ENCODE measurements at regions not wholly inside any gene's neighbourhood (a gene's known extent, or its start where the extent isn't known, plus 50 kb on each side); places are given as distances from the start of the nearest gene placed in this dataset.

DNA sequence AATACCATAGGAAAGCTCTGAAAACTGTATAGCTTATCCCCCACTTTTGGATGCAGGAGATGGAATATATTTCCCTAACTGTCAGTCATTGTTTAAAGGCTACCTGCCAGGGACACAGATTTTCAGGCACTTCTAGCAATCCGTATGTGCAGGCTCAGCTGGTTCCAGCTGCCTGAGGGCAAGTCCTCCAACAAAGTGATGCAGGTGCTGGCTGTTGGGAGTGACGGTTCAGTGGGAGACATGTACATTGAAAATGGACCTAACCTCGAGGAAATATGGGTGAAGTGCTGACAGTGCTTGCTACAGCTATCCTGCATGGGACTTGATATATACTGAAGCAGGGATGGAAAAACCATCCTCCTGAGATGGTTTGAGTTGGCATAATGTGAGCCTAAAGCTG, 153.1 kb upstream of the GAP43 start:
- no peak overlapping the region for H3K27ac Mint-ChIP-seq
- no peaks in the 10 kb centered on the region for H3K27me3 Mint-ChIP-seq (ENCODE audit: low read depth)
- CTCF ChIA-PET = no interaction called here
- no peaks in the 10 kb centered on the region for H3K9me3 Mint-ChIP-seq
- DNase-seq = no peak
- H3K4me3 Mint-ChIP-seq = no peak overlapping the region
- no peaks in the 10 kb centered on the region for H3K36me3 Mint-ChIP-seq (ENCODE audit: low read depth)
- H3K4me1 Mint-ChIP-seq (ENCODE audit: low read depth) = no peaks in the 10 kb centered on the region
- intact Hi-C loops (cut with micrococcal nuclease) = no loop called here

DNA sequence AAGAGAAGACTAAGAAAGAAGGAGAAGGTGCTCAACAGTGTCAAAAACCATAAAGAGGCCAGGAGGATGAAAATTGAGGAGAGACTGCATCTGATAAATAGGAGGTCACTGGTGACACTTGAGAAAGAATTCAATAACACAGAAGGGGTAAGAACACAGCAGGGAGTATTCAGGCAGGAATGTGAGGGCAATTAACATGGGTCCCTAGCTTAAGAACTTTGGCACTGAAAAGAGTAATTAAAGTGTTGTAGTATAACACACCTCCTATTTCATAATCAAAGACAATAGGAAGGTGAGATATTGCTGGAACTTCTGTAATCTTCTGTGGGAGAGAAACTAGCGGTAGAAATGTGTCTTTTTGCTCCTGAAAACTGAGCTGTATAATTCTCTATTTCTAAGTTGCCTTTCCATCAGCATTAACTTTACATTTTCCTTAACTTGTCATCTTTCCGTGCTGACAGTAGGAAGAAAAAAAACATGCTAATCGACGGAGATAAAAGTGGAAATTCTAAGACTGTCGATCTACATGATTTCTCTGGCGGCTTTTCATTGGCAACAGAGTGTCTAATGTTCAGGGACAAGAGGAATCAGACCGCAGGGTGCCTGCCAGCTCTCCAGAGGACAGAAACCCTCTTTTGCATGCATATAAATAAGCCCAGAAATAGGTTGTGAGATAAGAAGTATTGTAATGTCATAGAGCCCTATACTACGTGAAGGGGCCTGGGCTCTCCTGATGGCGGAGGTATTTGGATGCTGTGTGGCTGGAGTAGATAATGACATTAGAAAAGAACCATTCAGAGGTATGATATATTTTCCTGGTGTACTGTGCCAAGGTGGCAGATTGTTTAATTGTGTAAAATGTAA, 147.9 kb upstream of the GAP43 start:
- no peaks in the 10 kb centered on the region for H3K36me3 Mint-ChIP-seq (ENCODE audit: low read depth)
- CTCF ChIA-PET = no interaction called here
- no peaks in the 10 kb centered on the region for H3K9me3 Mint-ChIP-seq
- no peak overlapping the region for H3K4me3 Mint-ChIP-seq
- peaks cover 3% of the 10 kb centered on the region for H3K27me3 Mint-ChIP-seq (ENCODE audit: low read depth)
- DNase-seq = no peak
- H3K4me1 Mint-ChIP-seq (ENCODE audit: low read depth) = no peaks in the 10 kb centered on the region
- no peak overlapping the region for H3K27ac Mint-ChIP-seq
- intact Hi-C loops (cut with micrococcal nuclease) = no loop called here

DNA sequence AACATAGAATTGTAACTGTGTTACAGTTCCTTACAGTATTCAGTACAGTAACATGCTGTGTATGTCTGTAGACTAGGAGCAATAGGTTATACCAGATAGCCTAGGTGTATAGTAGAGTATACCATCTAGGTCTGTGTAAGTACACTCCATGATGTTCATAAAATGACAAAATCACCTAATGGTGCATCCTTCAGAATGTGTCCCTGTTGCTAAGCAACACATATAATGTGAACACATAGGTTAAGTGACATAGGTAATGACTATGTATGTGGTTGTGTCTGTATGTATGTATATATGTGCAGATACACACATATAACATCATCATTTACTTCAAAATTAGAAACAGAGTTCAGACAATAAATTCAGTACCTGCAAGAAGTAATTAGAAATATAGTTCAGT, 146.8 kb upstream of the GAP43 start:
- Mint-ChIP-seq H3K4me1 (ENCODE audit: low read depth) (no peaks in the 10 kb centered on the region), H3K36me3 (ENCODE audit: low read depth) (no peaks in the 10 kb centered on the region), H3K9me3 (no peaks in the 10 kb centered on the region), H3K27ac (no peak overlapping the region), H3K27me3 (ENCODE audit: low read depth) (peaks cover 5% of the 10 kb centered on the region), H3K4me3 (no peak overlapping the region)
- intact Hi-C loops (cut with micrococcal nuclease) = no loop called here
- DNase-seq = no peak
- CTCF ChIA-PET = no interaction called here

DNA sequence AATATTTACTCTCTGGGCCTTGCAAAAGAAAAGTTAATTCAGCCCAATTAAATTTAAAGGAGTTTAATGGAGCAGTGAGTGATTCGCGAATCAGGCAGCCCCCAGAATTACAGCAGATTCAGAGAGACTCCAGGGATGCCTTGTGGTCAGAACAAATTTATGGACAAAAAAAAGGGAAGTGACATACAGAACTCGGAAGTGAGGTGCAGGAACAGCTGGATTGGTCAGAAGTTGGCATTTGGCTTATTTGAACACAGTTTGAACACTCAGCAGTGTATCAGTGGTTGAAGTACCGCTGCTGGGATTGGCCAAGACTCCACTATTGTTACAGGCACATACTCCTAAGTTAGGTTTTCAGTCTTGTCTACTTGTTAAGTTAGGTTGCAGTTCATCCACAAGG, 145.0 kb upstream of the GAP43 start:
- Mint-ChIP-seq H3K36me3 (ENCODE audit: low read depth) (no peaks in the 10 kb centered on the region), H3K27ac (no peak overlapping the region), H3K27me3 (ENCODE audit: low read depth) (peaks cover 8% of the 10 kb centered on the region), H3K9me3 (peaks cover 6% of the 10 kb centered on the region), H3K4me1 (ENCODE audit: low read depth) (no peaks in the 10 kb centered on the region), H3K4me3 (no peak overlapping the region)
- CTCF ChIA-PET = no interaction called here
- no peak for DNase-seq
- intact Hi-C loops (cut with micrococcal nuclease) = no loop called here

DNA sequence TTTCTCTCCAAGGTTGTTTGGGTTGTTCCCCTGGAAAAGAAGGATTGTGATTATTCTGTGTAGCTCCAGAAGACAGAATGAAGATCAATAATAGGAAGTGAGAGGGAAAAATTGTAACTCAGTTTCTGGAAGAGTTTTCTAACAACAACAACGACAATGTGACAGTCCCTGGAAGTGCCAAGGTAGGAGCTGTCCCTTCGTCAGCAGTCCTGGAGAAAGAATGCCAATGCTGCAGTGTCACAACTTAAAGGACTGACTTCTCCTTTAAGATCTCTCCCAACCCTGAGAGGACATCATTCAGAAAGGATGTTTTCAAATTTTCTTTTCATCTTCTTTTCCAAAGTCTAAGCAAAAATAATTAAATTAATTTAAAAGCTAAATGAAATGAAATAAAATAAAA, 136.4 kb upstream of the GAP43 start:
- no peak for DNase-seq
- Mint-ChIP-seq H3K4me3 (no peak overlapping the region), H3K9me3 (peaks cover 3% of the 10 kb centered on the region), H3K4me1 (ENCODE audit: low read depth) (no peaks in the 10 kb centered on the region), H3K27me3 (ENCODE audit: low read depth) (peaks cover 8% of the 10 kb centered on the region), H3K36me3 (ENCODE audit: low read depth) (no peaks in the 10 kb centered on the region), H3K27ac (no peak overlapping the region)
- intact Hi-C loops (cut with micrococcal nuclease) = no loop called here
- CTCF ChIA-PET = no interaction called here

DNA sequence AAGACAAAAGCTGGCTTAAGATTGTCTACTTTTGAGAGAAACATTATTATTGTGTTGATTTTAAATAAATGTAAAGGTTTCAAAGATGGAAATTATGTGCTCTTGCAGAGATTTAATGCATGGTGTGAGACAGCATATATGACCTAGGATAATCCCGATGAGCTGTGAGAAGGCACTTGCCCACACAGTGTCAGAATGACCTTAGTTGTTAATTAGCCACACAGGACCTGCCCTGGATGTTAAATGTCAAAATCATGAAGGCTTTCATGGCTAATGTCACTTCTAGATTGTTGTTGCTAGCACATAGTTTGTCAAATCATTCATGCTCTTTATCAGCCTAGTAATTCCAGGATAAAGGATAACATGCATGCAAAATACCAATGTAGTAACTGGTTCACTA, 135.3 kb upstream of the GAP43 start:
- Mint-ChIP-seq H3K27ac (no peak overlapping the region), H3K4me1 (ENCODE audit: low read depth) (no peaks in the 10 kb centered on the region), H3K9me3 (peaks cover under 1% of the 10 kb centered on the region), H3K36me3 (ENCODE audit: low read depth) (no peaks in the 10 kb centered on the region), H3K27me3 (ENCODE audit: low read depth) (peaks cover 8% of the 10 kb centered on the region), H3K4me3 (no peak overlapping the region)
- intact Hi-C loops (cut with micrococcal nuclease) = no loop called here
- DNase-seq = no peak
- CTCF ChIA-PET = no interaction called here

DNA sequence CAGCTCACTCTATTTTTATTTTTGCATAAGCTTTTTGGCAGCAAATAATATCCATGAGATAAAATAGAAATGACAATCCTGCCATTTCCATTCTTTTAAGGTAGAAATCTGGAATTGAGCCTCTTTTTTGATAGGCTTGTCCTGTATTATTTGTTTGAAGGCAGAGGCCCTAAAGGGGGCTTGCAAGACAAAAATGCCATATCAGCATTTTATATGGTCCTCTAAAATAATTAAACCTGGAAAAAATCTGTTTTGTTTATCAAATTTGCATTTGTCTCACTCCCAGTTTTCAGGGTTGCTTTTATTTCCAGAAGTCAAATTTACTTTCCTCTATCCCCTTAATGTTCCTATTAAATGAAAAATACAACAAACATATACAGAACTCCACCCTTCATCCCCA, 134.9 kb upstream of the GAP43 start:
- Mint-ChIP-seq H3K4me1 (ENCODE audit: low read depth) (no peaks in the 10 kb centered on the region), H3K27me3 (ENCODE audit: low read depth) (peaks cover 8% of the 10 kb centered on the region), H3K4me3 (no peak overlapping the region), H3K9me3 (no peaks in the 10 kb centered on the region), H3K27ac (no peak overlapping the region), H3K36me3 (ENCODE audit: low read depth) (no peaks in the 10 kb centered on the region)
- intact Hi-C loops (cut with micrococcal nuclease) = no loop called here
- DNase-seq = no peak
- CTCF ChIA-PET = interaction anchor here (0.8 kb wide), 1 partner anchor 169 kb away, joined by 3 read pairs; no protein-coding TSS in a partner anchor

DNA sequence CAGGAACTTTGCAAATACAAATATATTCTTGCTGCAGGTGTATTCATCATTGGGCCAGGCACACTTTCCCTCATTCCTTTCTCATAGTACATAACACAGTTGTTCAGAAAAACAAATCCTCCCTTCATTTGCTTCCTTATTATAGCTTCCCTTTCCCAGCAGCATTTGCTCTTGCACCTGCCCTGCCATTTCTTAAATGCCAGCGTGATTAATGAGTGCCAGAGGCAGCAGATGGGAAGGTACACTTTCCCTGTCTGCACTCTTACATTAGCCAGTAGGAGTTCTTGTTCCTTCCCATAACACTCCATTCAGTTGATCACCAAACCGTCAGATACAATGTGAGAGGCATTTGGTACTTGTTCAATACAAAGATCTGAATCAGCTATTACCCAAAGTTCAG, 128.5 kb upstream of the GAP43 start:
- Mint-ChIP-seq H3K4me3 (no peak overlapping the region), H3K27me3 (ENCODE audit: low read depth) (peaks cover 18% of the 10 kb centered on the region), H3K4me1 (ENCODE audit: low read depth) (no peaks in the 10 kb centered on the region), H3K9me3 (no peaks in the 10 kb centered on the region), H3K27ac (no peak overlapping the region), H3K36me3 (ENCODE audit: low read depth) (no peaks in the 10 kb centered on the region)
- no peak for DNase-seq
- intact Hi-C loops (cut with micrococcal nuclease) = no loop called here
- CTCF ChIA-PET = no interaction called here

DNA sequence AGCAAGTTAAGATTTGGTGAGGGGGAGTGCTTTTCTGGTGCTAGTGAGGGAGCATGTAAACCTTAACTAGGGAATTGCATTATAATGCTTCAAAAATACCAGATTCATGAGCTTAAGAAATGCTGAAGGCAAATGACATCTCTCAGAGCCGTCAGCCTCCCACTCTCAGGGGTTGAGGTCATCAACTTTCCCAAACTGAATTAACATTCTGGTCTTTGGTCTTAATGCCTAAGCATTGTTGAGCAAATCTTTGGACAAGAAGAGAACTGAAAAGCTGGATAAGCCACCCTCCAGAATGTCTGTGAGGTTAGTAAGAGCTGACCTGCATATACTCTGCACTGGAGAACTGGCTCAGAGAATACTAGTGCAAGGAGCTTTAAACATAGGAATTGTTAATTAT, 124.9 kb upstream of the GAP43 start:
- Mint-ChIP-seq H3K9me3 (no peaks in the 10 kb centered on the region), H3K4me3 (no peak overlapping the region), H3K4me1 (ENCODE audit: low read depth) (no peaks in the 10 kb centered on the region), H3K36me3 (ENCODE audit: low read depth) (no peaks in the 10 kb centered on the region), H3K27me3 (ENCODE audit: low read depth) (peaks cover 15% of the 10 kb centered on the region), H3K27ac (no peak overlapping the region)
- intact Hi-C loops (cut with micrococcal nuclease) = no loop called here
- CTCF ChIA-PET = interaction anchor here (0.6 kb wide), 1 partner anchor 59 kb away, joined by 3 read pairs; no protein-coding TSS in a partner anchor
- DNase-seq = no peak

DNA sequence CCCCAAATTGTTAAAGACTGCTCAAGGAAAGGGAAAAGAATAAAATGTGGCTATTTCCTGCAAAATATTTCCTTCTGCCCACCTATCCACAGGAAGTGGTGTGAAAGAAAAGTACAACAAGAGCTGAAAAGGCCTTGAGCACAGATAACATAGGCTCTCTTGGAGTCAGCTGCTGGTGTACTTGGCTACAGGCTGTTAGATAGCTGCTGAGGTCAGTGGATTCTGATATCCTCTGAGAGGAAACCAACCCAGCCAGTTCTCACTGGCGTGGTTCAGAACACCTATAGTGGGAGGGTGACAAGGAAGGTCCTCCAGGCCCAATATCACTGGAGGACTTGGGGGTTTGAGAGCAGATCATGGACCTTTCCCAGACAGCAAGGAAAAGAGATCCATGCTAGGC, 124.4 kb upstream of the GAP43 start:
- Mint-ChIP-seq H3K4me3 (no peak overlapping the region), H3K27ac (no peak overlapping the region), H3K27me3 (ENCODE audit: low read depth) (peaks cover 12% of the 10 kb centered on the region), H3K9me3 (no peaks in the 10 kb centered on the region), H3K4me1 (ENCODE audit: low read depth) (no peaks in the 10 kb centered on the region), H3K36me3 (ENCODE audit: low read depth) (no peaks in the 10 kb centered on the region)
- CTCF ChIA-PET = interaction anchor here (0.6 kb wide), 1 partner anchor 59 kb away, joined by 3 read pairs; no protein-coding TSS in a partner anchor
- intact Hi-C loops (cut with micrococcal nuclease) = no loop called here
- DNase-seq = no peak

DNA sequence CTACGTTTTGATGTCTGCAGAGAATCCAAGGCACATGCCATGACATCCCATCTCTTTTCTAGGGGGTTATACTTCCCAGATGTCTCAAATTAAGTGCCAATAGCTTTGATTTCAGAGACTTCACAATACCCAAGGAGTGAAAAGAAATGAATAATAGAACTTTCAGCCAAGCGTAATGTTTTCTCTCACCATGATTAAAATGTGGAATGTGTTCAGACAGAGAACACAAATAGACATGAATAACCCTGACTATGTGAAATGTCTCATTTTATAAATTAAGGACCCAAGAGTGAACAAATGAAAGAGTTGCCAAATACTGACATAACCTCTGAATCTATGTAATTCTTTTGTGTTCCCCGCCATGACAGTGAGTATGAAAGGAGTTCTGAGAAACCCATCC, 123.6 kb upstream of the GAP43 start:
- peaks cover 11% of the 10 kb centered on the region for H3K27me3 Mint-ChIP-seq (ENCODE audit: low read depth)
- no peaks in the 10 kb centered on the region for H3K9me3 Mint-ChIP-seq
- no peak for DNase-seq
- no peak overlapping the region for H3K27ac Mint-ChIP-seq
- no peak overlapping the region for H3K4me3 Mint-ChIP-seq
- H3K36me3 Mint-ChIP-seq (ENCODE audit: low read depth) = no peaks in the 10 kb centered on the region
- CTCF ChIA-PET = interaction anchor here (1.3 kb wide), 1 partner anchor 57 kb away, joined by 3 read pairs; no protein-coding TSS in a partner anchor
- H3K4me1 Mint-ChIP-seq (ENCODE audit: low read depth) = no peaks in the 10 kb centered on the region
- intact Hi-C loops (cut with micrococcal nuclease) = no loop called here

DNA sequence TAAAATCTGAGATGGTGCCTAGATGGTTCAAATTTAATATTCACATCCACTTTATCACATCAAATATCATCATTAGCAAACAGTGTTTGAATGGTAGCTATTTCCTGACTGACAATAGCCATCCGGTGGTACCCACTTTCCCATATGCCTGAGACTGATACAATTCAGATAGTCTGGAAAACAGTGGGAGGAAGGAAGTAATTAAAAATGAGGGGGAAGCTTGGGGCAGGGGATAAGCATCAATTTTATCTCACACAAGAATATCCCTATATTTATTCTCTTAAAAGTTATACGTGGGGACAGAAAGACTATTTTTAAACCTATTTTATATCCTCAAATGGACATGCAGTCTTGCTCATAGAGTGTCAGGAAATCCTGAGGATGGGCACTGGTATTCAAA, 122.5 kb upstream of the GAP43 start:
- Mint-ChIP-seq H3K27me3 (ENCODE audit: low read depth) (peaks cover 5% of the 10 kb centered on the region), H3K27ac (no peak overlapping the region), H3K9me3 (no peaks in the 10 kb centered on the region), H3K36me3 (ENCODE audit: low read depth) (no peaks in the 10 kb centered on the region), H3K4me1 (ENCODE audit: low read depth) (no peaks in the 10 kb centered on the region), H3K4me3 (no peak overlapping the region)
- CTCF ChIA-PET = interaction anchor here (0.7 to 1.3 kb wide), 2 partner anchors 15 to 58 kb away, joined by 3 read pairs; no protein-coding TSS in a partner anchor
- intact Hi-C loops (cut with micrococcal nuclease) = no loop called here
- DNase-seq = no peak

DNA sequence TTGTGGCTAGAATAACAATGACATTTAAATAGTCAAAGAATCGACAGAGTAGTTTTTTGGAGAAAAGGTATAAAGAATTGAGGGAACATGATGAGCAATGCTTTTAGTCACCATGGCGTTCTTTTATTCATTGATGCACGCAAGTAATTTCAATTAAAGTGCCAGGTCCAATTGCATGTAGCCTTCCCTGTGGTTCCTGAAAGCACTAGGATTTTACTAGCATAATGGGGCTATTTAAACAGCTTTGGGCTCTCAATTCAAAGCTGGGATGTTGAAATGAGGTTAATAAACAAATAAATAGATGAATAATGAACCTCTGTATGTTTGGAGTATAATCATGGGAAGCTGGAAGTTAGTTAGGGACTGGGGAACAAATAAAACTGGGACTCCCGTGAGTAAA, 121.2 kb upstream of the GAP43 start:
- H3K27me3 Mint-ChIP-seq (ENCODE audit: low read depth) = peaks cover 5% of the 10 kb centered on the region
- no peak overlapping the region for H3K27ac Mint-ChIP-seq
- CTCF ChIA-PET = no interaction called here
- no peaks in the 10 kb centered on the region for H3K36me3 Mint-ChIP-seq (ENCODE audit: low read depth)
- no peaks in the 10 kb centered on the region for H3K4me1 Mint-ChIP-seq (ENCODE audit: low read depth)
- intact Hi-C loops (cut with micrococcal nuclease) = no loop called here
- DNase-seq = no peak
- peaks cover 2% of the 10 kb centered on the region for H3K9me3 Mint-ChIP-seq
- H3K4me3 Mint-ChIP-seq = no peak overlapping the region

Data from activated naive CD4-positive, alpha-beta T cell treated with anti-CD3 and anti-CD28 coated beads for 36 hours (primary cell).